HG03565 (cell line): ENCODE measurements at regions not wholly inside any gene's neighbourhood (a gene's known extent, or its start where the extent isn't known, plus 50 kb on each side); places are given as distances from the start of the nearest gene placed in this dataset.
"Not testable (repeated sequence)": the region's sequence is repeated elsewhere in the genome, so short reads cannot be mapped to it uniquely, and the experiment has no call there.

Source experiments
- ATAC-seq: cut with Tn5 transposase; IDR thresholded peaks from one replicate; pipeline ENCODE4 v1.9.1; 2021; ENCODE audit warnings: mild to moderate bottlenecking, moderate library complexity; ENCODE audit not compliant: unreplicated experiment

DNA sequence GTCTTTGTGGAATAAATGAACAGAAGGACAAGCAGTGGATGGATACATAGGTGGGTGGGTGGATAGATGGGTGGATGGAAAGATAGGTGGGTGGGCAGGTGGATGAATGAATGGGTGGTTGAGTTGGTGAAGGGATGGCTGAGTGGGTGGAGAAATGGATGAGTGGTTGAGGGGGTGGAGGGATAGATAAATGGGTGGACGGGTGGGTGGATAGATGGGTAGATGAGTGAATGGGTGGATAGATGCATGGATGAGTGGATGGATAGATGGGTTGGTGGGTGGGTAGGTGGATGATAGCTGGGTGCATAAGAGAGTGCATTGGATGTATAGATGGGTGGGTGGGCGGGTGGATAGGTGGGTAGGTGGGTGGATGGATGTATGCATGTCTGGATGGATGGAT is 63.5 kb downstream of the UNC93B1 start:
- not testable (repeated sequence) for ATAC-seq

GRCh38 chr11:67938964-67939363 is 64.9 kb downstream of the UNC93B1 start:
- not testable (repeated sequence) for ATAC-seq

- ATAC-seq: not testable (repeated sequence)
Observed at GRCh38 chr11:67938371-67938770, 65.5 kb downstream of the UNC93B1 start.

- ATAC-seq: not testable (repeated sequence)
Observed at GRCh38 chr11:67923565-67923964, 80.3 kb downstream of the UNC93B1 start.

- not testable (repeated sequence) for ATAC-seq
Observed at GRCh38 chr11:67920546-67920945, 83.4 kb downstream of the UNC93B1 start.

GRCh38 chr11:67912184-67912583 is 91.7 kb downstream of the UNC93B1 start:
- ATAC-seq: not testable (repeated sequence)

GRCh38 chr11:67911211-67911610 is 92.7 kb downstream of the UNC93B1 start:
- not testable (repeated sequence) for ATAC-seq

DNA sequence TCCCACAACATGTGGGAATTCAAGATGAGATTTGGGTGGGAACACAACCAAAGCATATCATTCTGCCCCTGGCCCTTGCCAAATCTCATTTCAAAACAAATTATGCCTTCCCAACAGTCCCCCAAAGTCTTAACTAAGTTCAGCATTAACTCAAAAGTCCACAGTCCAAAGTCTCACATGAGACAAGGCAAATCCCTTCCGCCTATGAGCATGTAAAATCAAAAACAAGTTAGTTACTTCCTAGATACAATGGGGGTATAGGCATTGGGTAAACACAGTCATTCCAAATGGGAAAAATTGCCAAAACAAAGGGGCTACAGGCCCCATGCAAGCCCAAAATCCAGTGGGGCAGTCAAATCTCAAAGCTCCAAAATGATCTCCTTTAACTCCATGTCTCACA is 93.1 kb downstream of the UNC93B1 start:
- ATAC-seq: not testable (repeated sequence)

- ATAC-seq: not testable (repeated sequence)
Observed at GRCh38 chr11:67906969-67907368, 96.9 kb downstream of the UNC93B1 start.

GRCh38 chr11:67899462-67899861 is 104.4 kb downstream of the UNC93B1 start:
- not testable (repeated sequence) for ATAC-seq

GRCh38 chr11:67893487-67893886 is 110.4 kb downstream of the UNC93B1 start:
- not testable (repeated sequence) for ATAC-seq

- ATAC-seq: not testable (repeated sequence)
Observed at GRCh38 chr11:67889646-67890045, 114.3 kb downstream of the UNC93B1 start.

GRCh38 chr11:67888056-67888455 is 115.8 kb downstream of the UNC93B1 start:
- ATAC-seq: not testable (repeated sequence)

- not testable (repeated sequence) for ATAC-seq
Observed at GRCh38 chr11:67886672-67887071, 117.2 kb downstream of the UNC93B1 start.

DNA sequence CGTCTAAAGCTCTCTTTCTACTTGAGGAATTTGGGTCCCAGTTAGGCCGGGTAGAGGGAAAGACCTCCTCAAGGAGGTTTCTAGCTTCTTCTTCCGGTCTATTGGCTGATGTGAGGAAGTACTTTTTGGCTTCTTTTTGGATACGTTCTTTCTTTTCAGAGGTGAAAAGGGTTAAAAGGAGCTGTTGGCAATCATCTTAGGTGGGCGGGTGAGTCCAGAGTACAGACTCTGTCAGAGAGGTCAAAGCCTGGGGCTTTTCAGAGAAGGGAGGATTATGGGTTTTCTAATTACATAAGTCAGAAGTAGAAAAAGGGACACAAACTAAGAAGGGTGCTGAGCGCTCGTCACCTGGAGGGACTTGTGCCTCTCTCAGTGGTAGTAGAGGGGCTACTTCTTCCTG is 117.7 kb downstream of the UNC93B1 start:
- not testable (repeated sequence) for ATAC-seq

- not testable (repeated sequence) for ATAC-seq
Observed at GRCh38 chr11:67885574-67885973, 118.3 kb downstream of the UNC93B1 start.

- ATAC-seq: not testable (repeated sequence)
Observed at GRCh38 chr11:67884761-67885558, 118.9 kb downstream of the UNC93B1 start.

- not testable (repeated sequence) for ATAC-seq
Observed at GRCh38 chr11:67884073-67884757, 119.7 kb downstream of the UNC93B1 start.

DNA sequence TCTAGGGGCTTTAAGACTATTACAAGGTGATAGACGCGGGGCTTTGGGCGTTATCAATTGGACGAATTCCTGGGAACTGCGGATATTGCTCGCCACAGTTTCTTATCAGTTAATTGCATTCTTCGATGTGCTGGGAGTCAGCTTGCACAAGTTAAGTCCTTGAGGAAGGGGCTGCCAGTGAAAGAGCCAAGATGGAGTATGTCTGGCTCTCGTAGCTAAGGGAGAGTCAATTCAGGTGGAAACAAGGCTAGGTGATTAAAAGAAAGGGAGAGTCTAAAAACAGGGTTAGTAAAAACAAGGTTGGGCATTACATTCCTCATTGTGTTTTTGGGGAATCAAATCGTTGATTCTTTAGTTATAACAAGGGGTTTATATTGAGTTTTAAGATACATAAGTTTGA is 121.6 kb downstream of the UNC93B1 start:
- ATAC-seq: not testable (repeated sequence)

- not testable (repeated sequence) for ATAC-seq
Observed at GRCh38 chr11:67881836-67882235, 122.1 kb downstream of the UNC93B1 start.

DNA sequence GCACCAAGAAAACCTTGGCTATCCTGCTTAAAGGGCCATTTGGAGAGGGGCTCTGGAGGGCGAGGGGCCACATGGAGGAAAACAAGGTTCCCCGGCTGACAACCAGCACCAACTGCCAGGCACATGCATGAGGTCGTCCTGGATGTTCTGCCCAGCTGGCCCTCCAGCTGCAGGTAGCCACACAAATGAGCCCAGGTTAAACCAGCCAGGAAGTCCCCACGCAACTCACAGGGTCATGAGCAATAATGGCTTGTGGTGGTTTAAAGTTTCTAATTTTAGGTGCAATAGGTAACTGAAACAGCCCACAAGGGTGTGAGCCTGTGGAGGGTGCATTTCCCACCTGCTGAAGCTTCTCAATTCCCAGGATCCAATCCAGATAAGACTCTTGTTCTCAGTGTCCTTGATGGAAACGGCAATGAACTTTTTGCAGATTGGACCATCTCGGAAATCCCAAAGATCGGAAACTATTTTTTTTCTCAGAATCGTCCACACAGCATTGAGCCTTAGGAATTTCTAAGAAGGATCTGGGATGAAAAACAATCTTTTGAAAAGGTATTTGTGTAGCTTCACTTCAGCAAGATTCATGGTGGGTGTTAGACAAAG is 123.2 kb downstream of the UNC93B1 start:
- not testable (repeated sequence) for ATAC-seq
